SK-N-MC (cell line): ENCODE measurements at regions not wholly inside any gene's neighbourhood (a gene's known extent, or its start where the extent isn't known, plus 50 kb on each side); places are given as distances from the start of the nearest gene placed in this dataset.

Source experiments
- DNase-seq: peaks from one replicate; pipeline ENCODE4 v3.0.0-alpha.2; 2011; ENCODE audit warnings: low read depth, low spot score
- H3K27ac ChIP-seq: fragments of 200-600 bp; sonication (generic); 2 replicates; pipeline ENCODE4 v1.5.1; 2016; ENCODE audit warnings: mixed run types
- H3K36me3 ChIP-seq: fragments of 200-600 bp; sonication (generic); 2 replicates; pipeline ENCODE4 v1.6.1; 2017; ENCODE audit warnings: antibody characterized with exemption, low read length, mixed read lengths; ENCODE audit not compliant: insufficient read depth
- H3K4me3 ChIP-seq: fragments of 200-600 bp; sonication (generic); 2 replicates; pipeline ENCODE4 v1.5.1; 2016
- H3K9ac ChIP-seq: fragments of 200-600 bp; sonication (generic); 2 replicates; pipeline ENCODE4 v1.8.0; 2017; ENCODE audit warnings: mixed run types, mixed read lengths; ENCODE audit not compliant: insufficient read length
- H3K9me3 ChIP-seq: fragments of 200-600 bp; sonication (generic); 2 replicates; pipeline ENCODE4 v1.6.1; 2017; ENCODE audit warnings: low read depth, mild to moderate bottlenecking, antibody characterized with exemption, low read length, moderate library complexity, mixed read lengths
- EZH2 ChIP-seq: fragments of 200-600 bp; sonication (generic); IDR thresholded peaks from one replicate; pipeline ENCODE4 v1.6.1; 2017; ENCODE audit warnings: antibody characterized with exemption
- FOXP2 ChIP-seq: optimal IDR thresholded peaks from 2 replicates; pipeline ENCODE3; 2011; ENCODE audit warnings: mild to moderate bottlenecking, moderate library complexity; ENCODE audit not compliant: insufficient read depth; ENCODE audit errors: extremely low read length, control extremely low read depth
- POLR2AphosphoS5 ChIP-seq: IDR thresholded peaks from 2 replicates; pipeline ENCODE4 v1.6.1; 2012; ENCODE audit warnings: mild to moderate bottlenecking, low read depth, low read length, borderline replicate concordance

GRCh38 chr4:38503689-38504395 lies 160.2 kb upstream of the KLF3 start:
- no peak overlapping the region for H3K9ac ChIP-seq
- no peaks in the 10 kb centered on the region for H3K36me3 ChIP-seq
- no peak for TF ChIP-seq FOXP2
- no peak for TF ChIP-seq POLR2AphosphoS5
- TF ChIP-seq EZH2: no peak
- DNase-seq: no peak
- H3K27ac ChIP-seq: no peak overlapping the region
- no peak overlapping the region for H3K4me3 ChIP-seq
- no peaks in the 10 kb centered on the region for H3K9me3 ChIP-seq

- Histone ChIP-seq H3K9me3 (no peaks in the 10 kb centered on the region), H3K27ac (no peak overlapping the region), H3K9ac (no peak overlapping the region), H3K4me3 (no peak overlapping the region), H3K36me3 (no peaks in the 10 kb centered on the region)
- TF ChIP-seq EZH2 (no peak), POLR2AphosphoS5 (no peak), FOXP2 (no peak)
- DNase-seq: no peak
These were observed 159.6 kb upstream of the KLF3 start for GRCh38 chr4:38504396-38504715.

GRCh38 chr4:38509551-38509950 lies 154.4 kb upstream of the KLF3 start:
- Histone ChIP-seq H3K9me3 (no peaks in the 10 kb centered on the region), H3K27ac (no peak overlapping the region), H3K36me3 (no peaks in the 10 kb centered on the region), H3K4me3 (no peak overlapping the region), H3K9ac (no peak overlapping the region)
- TF ChIP-seq EZH2 (no peak), POLR2AphosphoS5 (no peak), FOXP2 (no peak)
- no peak for DNase-seq

- Histone ChIP-seq H3K27ac (no peak overlapping the region), H3K36me3 (no peaks in the 10 kb centered on the region), H3K4me3 (no peak overlapping the region), H3K9me3 (no peaks in the 10 kb centered on the region), H3K9ac (no peak overlapping the region)
- DNase-seq: no peak
- TF ChIP-seq POLR2AphosphoS5 (no peak), EZH2 (no peak), FOXP2 (no peak)
These were observed 153.8 kb upstream of the KLF3 start for GRCh38 chr4:38510201-38510600.

- no peak for DNase-seq
These were observed 152.3 kb upstream of the KLF3 start for GRCh38 chr4:38511702-38512101.

GRCh38 chr4:38512840-38513239 lies 151.2 kb upstream of the KLF3 start:
- no peak for DNase-seq
- no peaks in the 10 kb centered on the region for H3K36me3 ChIP-seq
- H3K9ac ChIP-seq: no peak overlapping the region
- H3K4me3 ChIP-seq: no peak overlapping the region
- no peaks in the 10 kb centered on the region for H3K9me3 ChIP-seq
- no peak overlapping the region for H3K27ac ChIP-seq
- TF ChIP-seq EZH2 (no peak), POLR2AphosphoS5 (no peak), FOXP2 (no peak)

More at GRCh38 chr4:38511702-38512101, 152.3 kb upstream of the KLF3 start:
- H3K36me3 ChIP-seq: no peaks in the 10 kb centered on the region
- no peak for TF ChIP-seq POLR2AphosphoS5
- no peak for TF ChIP-seq FOXP2
- TF ChIP-seq EZH2: no peak
- H3K9ac ChIP-seq: no peak overlapping the region
- no peaks in the 10 kb centered on the region for H3K9me3 ChIP-seq
- H3K4me3 ChIP-seq: no peak overlapping the region
- H3K27ac ChIP-seq: no peak overlapping the region

- H3K9ac ChIP-seq: no peak overlapping the region
- TF ChIP-seq POLR2AphosphoS5 (no peak), EZH2 (no peak), FOXP2 (no peak)
- DNase-seq: no peak
- no peak overlapping the region for H3K27ac ChIP-seq
- no peak overlapping the region for H3K4me3 ChIP-seq
- no peaks in the 10 kb centered on the region for H3K36me3 ChIP-seq
- H3K9me3 ChIP-seq: no peaks in the 10 kb centered on the region
These were observed 149.4 kb upstream of the KLF3 start for GRCh38 chr4:38514465-38515146.

GRCh38 chr4:38516190-38516589 lies 147.8 kb upstream of the KLF3 start:
- Histone ChIP-seq H3K4me3 (no peak overlapping the region), H3K9ac (no peak overlapping the region), H3K27ac (no peak overlapping the region), H3K9me3 (no peaks in the 10 kb centered on the region), H3K36me3 (no peaks in the 10 kb centered on the region)
- TF ChIP-seq EZH2 (no peak), POLR2AphosphoS5 (no peak), FOXP2 (no peak)
- DNase-seq: no peak
